GM12878 (cell line): ENCODE measurements at regions not wholly inside any gene's neighbourhood (a gene's known extent, or its start where the extent isn't known, plus 50 kb on each side); places are given as distances from the start of the nearest gene placed in this dataset.

Experiments used
- ATAC-seq: fragments of 200-7000 bp; cut with Tn5 transposase; 3 replicates; pipeline ENCODE4 v1.9.1; 2020; ENCODE audit warnings: mild to moderate bottlenecking, moderate library complexity
- BruUV-seq: library from RNA; stranded (reverse); fragments of 400-500 nt; replicated peaks from 2 replicates; lab custom pipeline; 2021; lab: Mats Ljungman, UMichigan
- CTCF ChIA-PET: fragments of 300-600 bp; sonication (Branson Sonifier 250); formaldehyde crosslinking; extraction: SDS; loops from one replicate; lab custom pipeline; 2021; ENCODE audit warnings: inconsistent platforms; lab: Yijun Ruan, JAX
- POLR2A ChIA-PET: fragments of 350-600 bp; formaldehyde crosslinking; extraction: SDS; loops from one replicate; lab custom pipeline; 2021; ENCODE audit warnings: inconsistent platforms; lab: Charles Lee
- RAD21 ChIA-PET: fragments of 300-600 bp; sonication (Branson Sonifier 250); formaldehyde crosslinking; loops from one replicate; lab custom pipeline; 2023; ENCODE audit warnings: antibody characterized with exemption; ENCODE audit not compliant: unreplicated experiment; lab: Charles Lee
- SMC1A ChIA-PET: fragments of 300-600 bp; sonication (Branson Sonifier 250); formaldehyde crosslinking; loops from one replicate; lab custom pipeline; 2023; ENCODE audit not compliant: unreplicated experiment, uncharacterized antibody; lab: Charles Lee
- DNase-seq: peaks from one replicate; pipeline ENCODE4 v3.0.0-alpha.2; 2011; ENCODE audit warnings: low read depth, low spot score
- FAIRE-seq: peaks from 3 replicates; lab custom pipeline; 2011; peaks lifted over from hg19 to GRCh38; lab: Jason Lieb, UNC
- H2AFZ ChIP-seq: 2 replicates; pipeline ENCODE4 v1.6.0; 2011; ENCODE audit warnings: low read depth, low read length, control low read depth; ENCODE audit not compliant: control insufficient read depth
- H3K27ac ChIP-seq: 2 replicates; pipeline ENCODE4 v1.5.1; 2011; ENCODE audit warnings: control low read depth; ENCODE audit not compliant: control insufficient read depth, insufficient read depth
- H3K27me3 ChIP-seq, 2 experiments: replicated peaks in 1 of 2; 2 replicates each; pipeline versions ENCODE4 v1.6.0 to v1.6.1; 2011; ENCODE audit warnings: low read length in 1 of 2; ENCODE audit not compliant: control insufficient read depth in 2 of 2, insufficient read depth in 2 of 2
- H3K36me3 ChIP-seq, 2 experiments: 2 replicates each; pipeline ENCODE4 v1.5.1; 2011; ENCODE audit warnings: low read length in 1 of 2; ENCODE audit not compliant: control insufficient read depth in 2 of 2, insufficient read depth in 2 of 2
- H3K4me1 ChIP-seq: 2 replicates; pipeline ENCODE4 v1.6.1; 2011; ENCODE audit warnings: mild to moderate bottlenecking, low read length, moderate library complexity, mixed read lengths; ENCODE audit not compliant: control insufficient read depth, insufficient read depth
- H3K4me2 ChIP-seq: 2 replicates; pipeline ENCODE4 v1.6.0; 2011; ENCODE audit warnings: control low read depth; ENCODE audit not compliant: control insufficient read depth, insufficient read depth
- H3K4me3 ChIP-seq: fragments of 200-600 bp; sonication (generic); 2 replicates; pipeline ENCODE4 v1.5.1; 2016
- H3K79me2 ChIP-seq: 2 replicates; pipeline ENCODE4 v1.6.0; 2011; ENCODE audit warnings: low read length; ENCODE audit not compliant: control insufficient read depth, insufficient read depth
- H3K9ac ChIP-seq: 2 replicates; pipeline ENCODE4 v1.8.0; 2011; ENCODE audit warnings: low read length, control low read depth, mixed read lengths; ENCODE audit not compliant: control insufficient read depth, insufficient read depth
- H3K9me3 ChIP-seq: replicated peaks from 3 replicates; pipeline ENCODE4 v1.5.1; 2011; ENCODE audit warnings: mild to moderate bottlenecking, low read length; ENCODE audit not compliant: control insufficient read depth, insufficient read depth
- H4K20me1 ChIP-seq: 2 replicates; pipeline ENCODE4 v1.6.0; 2011; ENCODE audit not compliant: control insufficient read depth, insufficient read depth
- ATF2 ChIP-seq: IDR thresholded peaks from 2 replicates; pipeline ENCODE4 v1.6.1; 2012; ENCODE audit warnings: low read length, inconsistent platforms
- BMI1 ChIP-seq: fragments of 450-650 bp; IDR thresholded peaks from 2 replicates; pipeline ENCODE4 v1.6.1; 2016; ENCODE audit warnings: mild to moderate bottlenecking, moderate library complexity, borderline replicate concordance
- JUND ChIP-seq: IDR thresholded peaks from 2 replicates; pipeline ENCODE4 v1.6.1; 2012; ENCODE audit warnings: low read depth, mild to moderate bottlenecking, low read length, improper control_type of control experiment, moderate library complexity
- PAX8 ChIP-seq: fragments of 450-650 bp; IDR thresholded peaks from 2 replicates; pipeline ENCODE4 v1.6.1; 2017; ENCODE audit warnings: mild to moderate bottlenecking, moderate library complexity
- RELB ChIP-seq: fragments of 450-650 bp; IDR thresholded peaks from 2 replicates; pipeline ENCODE4 v1.6.1; 2017; ENCODE audit warnings: low read depth, mild to moderate bottlenecking, moderate library complexity
- SREBF1 ChIP-seq: IDR thresholded peaks from 2 replicates; pipeline ENCODE4 v1.6.1; 2012; ENCODE audit warnings: mild to moderate bottlenecking, low read length
- TCF3 ChIP-seq: IDR thresholded peaks from 2 replicates; pipeline ENCODE4 v1.6.1; 2012; ENCODE audit warnings: low read depth, mild to moderate bottlenecking, low read length, borderline replicate concordance; ENCODE audit not compliant: insufficient read depth
- ZNF384 ChIP-seq: IDR thresholded peaks from 2 replicates; pipeline ENCODE4 v1.6.1; 2012; ENCODE audit warnings: low read depth, mild to moderate bottlenecking, low read length, improper control_type of control experiment, borderline replicate concordance
- WGBS: methylation state at CpG from one replicate; pipeline ENCODE4 v1.1.6; 2016; ENCODE audit warnings: low lambda C conversion rate; ENCODE audit not compliant: insufficient replicate concordance, insufficient coverage; ENCODE audit errors: missing lambda C conversion rate; 5-methylcytosine and 5-hydroxymethylcytosine counted together
- in situ Hi-C: fragments of 300-500 bp; cut with MboI; formaldehyde crosslinking; loops from 9 replicates; pipeline ENCODE4 v1.14.3; 2018; ENCODE audit warnings: mixed read lengths
- intact Hi-C: fragments of 100-400 bp; cut with micrococcal nuclease; formaldehyde crosslinking; loops from one replicate; pipeline ENCODE4 v1.14.2; 2022; ENCODE audit not compliant: unreplicated experiment
- TF ChIP-seq, protein P1 (sequence below), 3 experiments: IDR thresholded peaks in 2 of 3; conservative IDR thresholded peaks in 1 of 3; 2 replicates each; pipeline ENCODE4 v1.5.1; 2011; ENCODE audit warnings: low read depth in 3 of 3, low read length in 3 of 3, mild to moderate bottlenecking in 3 of 3, control low read depth in 2 of 3, moderate library complexity in 2 of 3, inconsistent platforms in 1 of 3, mixed read lengths in 1 of 3; ENCODE audit not compliant: control insufficient read depth in 2 of 3, insufficient read depth in 1 of 3; ENCODE audit errors: extremely low read depth in 1 of 3

- H2AFZ ChIP-seq = no peak overlapping the region
- H3K9me3 ChIP-seq = no peaks in the 10 kb centered on the region; the same call in 1 of the 3 replicates
- no peaks in the 10 kb centered on the region for H3K4me1 ChIP-seq
- SMC1A ChIA-PET = interaction anchor here (1.8 kb wide), 1 partner anchor 67 kb away, joined by 4 read pairs; no protein-coding TSS in a partner anchor
- WGBS = 54% methylated on average over 2 of the region's 2 CpGs
- FAIRE-seq (no peak), DNase-seq (no peak), ATAC-seq (no peak)
- intact Hi-C loops = loop anchor here (10.0 kb wide), 1 partner anchor 133 kb away; no protein-coding TSS in a partner anchor
- no peaks in the 10 kb centered on the region for H3K36me3 ChIP-seq
- BruUV-seq = no TSS peak
- no peak overlapping the region for H3K4me2 ChIP-seq
- RAD21 ChIA-PET = interaction anchor here (1.5 kb wide), 1 partner anchor 80 kb away, joined by 3 read pairs; no protein-coding TSS in a partner anchor
- no peak overlapping the region for H3K4me3 ChIP-seq
- H3K79me2 ChIP-seq = no peaks in the 10 kb centered on the region
- in situ Hi-C loops = no loop called here
- no peak for TF ChIP-seq SREBF1
- no peak for TF ChIP-seq PAX8
- CTCF ChIA-PET = no interaction called here
- no peaks in the 10 kb centered on the region for H4K20me1 ChIP-seq
- H3K27ac ChIP-seq = no peak overlapping the region
- no peak overlapping the region for H3K9ac ChIP-seq
- POLR2A ChIA-PET = no interaction called here
- peaks cover 0 to 3% of the 10 kb centered on the region in 2 experiments; a peak in 1 of 4 replicates for H3K27me3 ChIP-seq
These were observed 165.3 kb upstream of the PREP start for GRCh38 chr6:105568142-105568541.

GRCh38 chr6:105567140-105567539, 164.3 kb upstream of the PREP start:
- intact Hi-C loops = loop anchor here (10.0 kb wide), 1 partner anchor 132 kb away; no protein-coding TSS in a partner anchor
- SMC1A ChIA-PET = interaction anchor here (0.7 to 1.8 kb wide), 4 partner anchors 13 to 75 kb away, joined by 3 to 4 read pairs (median 3); no protein-coding TSS in a partner anchor
- POLR2A ChIA-PET = no interaction called here

More at GRCh38 chr6:105567140-105567539, 164.3 kb upstream of the PREP start:
- Histone ChIP-seq H3K9me3 (peaks cover 3% of the 10 kb centered on the region; the same call in 2 of the 3 replicates), H3K27me3 (peaks cover 0 to 3% of the 10 kb centered on the region in 2 experiments; a peak in 1 of 4 replicates), H3K4me2 (no peak overlapping the region), H3K36me3 (no peaks in the 10 kb centered on the region), H3K27ac (no peak overlapping the region), H3K4me1 (no peaks in the 10 kb centered on the region), H3K4me3 (no peak overlapping the region), H4K20me1 (no peaks in the 10 kb centered on the region), H2AFZ (no peak overlapping the region), H3K79me2 (no peaks in the 10 kb centered on the region), H3K9ac (no peak overlapping the region)
- WGBS = 62% methylated on average over 4 of the region's 4 CpGs
- FAIRE-seq = no peak
- CTCF ChIA-PET = no interaction called here
- in situ Hi-C loops = no loop called here
- no peak; the same call in 1 of the 3 replicates for ATAC-seq
- no peak for DNase-seq
- no TSS peak for BruUV-seq
- no peak for TF ChIP-seq ZNF384
- TF ChIP-seq, protein P1, sequence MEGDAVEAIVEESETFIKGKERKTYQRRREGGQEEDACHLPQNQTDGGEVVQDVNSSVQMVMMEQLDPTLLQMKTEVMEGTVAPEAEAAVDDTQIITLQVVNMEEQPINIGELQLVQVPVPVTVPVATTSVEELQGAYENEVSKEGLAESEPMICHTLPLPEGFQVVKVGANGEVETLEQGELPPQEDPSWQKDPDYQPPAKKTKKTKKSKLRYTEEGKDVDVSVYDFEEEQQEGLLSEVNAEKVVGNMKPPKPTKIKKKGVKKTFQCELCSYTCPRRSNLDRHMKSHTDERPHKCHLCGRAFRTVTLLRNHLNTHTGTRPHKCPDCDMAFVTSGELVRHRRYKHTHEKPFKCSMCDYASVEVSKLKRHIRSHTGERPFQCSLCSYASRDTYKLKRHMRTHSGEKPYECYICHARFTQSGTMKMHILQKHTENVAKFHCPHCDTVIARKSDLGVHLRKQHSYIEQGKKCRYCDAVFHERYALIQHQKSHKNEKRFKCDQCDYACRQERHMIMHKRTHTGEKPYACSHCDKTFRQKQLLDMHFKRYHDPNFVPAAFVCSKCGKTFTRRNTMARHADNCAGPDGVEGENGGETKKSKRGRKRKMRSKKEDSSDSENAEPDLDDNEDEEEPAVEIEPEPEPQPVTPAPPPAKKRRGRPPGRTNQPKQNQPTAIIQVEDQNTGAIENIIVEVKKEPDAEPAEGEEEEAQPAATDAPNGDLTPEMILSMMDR (IDR thresholded peaks at IDR 0.05 in 2 of 3, conservative IDR thresholded peaks at IDR 0.05 in 1 of 3; ENCODE audit: control insufficient read depth in 2 of 3, extremely low read depth in 1 of 3, insufficient read depth in 1 of 3, low read depth in 3 of 3, low read length in 3 of 3) = no peak
- TF ChIP-seq TCF3 = no peak
- TF ChIP-seq BMI1 = no peak
- no peak for TF ChIP-seq ATF2
- no peak for TF ChIP-seq JUND
- TF ChIP-seq RELB = no peak
- RAD21 ChIA-PET = interaction anchor here (1.5 kb wide), 1 partner anchor 81 kb away, joined by 3 read pairs; no protein-coding TSS in a partner anchor
